HG02798 (cell line): ENCODE measurements at regions not wholly inside any gene's neighbourhood (a gene's known extent, or its start where the extent isn't known, plus 50 kb on each side); places are given as distances from the start of the nearest gene placed in this dataset.
"Not testable (repeated sequence)": the region's sequence is repeated elsewhere in the genome, so short reads cannot be mapped to it uniquely, and the experiment has no call there.

Source experiments
- ATAC-seq: cut with Tn5 transposase; IDR thresholded peaks from one replicate; pipeline ENCODE4 v1.9.1; 2021; ENCODE audit warnings: mild to moderate bottlenecking; ENCODE audit not compliant: unreplicated experiment, poor library complexity

DNA sequence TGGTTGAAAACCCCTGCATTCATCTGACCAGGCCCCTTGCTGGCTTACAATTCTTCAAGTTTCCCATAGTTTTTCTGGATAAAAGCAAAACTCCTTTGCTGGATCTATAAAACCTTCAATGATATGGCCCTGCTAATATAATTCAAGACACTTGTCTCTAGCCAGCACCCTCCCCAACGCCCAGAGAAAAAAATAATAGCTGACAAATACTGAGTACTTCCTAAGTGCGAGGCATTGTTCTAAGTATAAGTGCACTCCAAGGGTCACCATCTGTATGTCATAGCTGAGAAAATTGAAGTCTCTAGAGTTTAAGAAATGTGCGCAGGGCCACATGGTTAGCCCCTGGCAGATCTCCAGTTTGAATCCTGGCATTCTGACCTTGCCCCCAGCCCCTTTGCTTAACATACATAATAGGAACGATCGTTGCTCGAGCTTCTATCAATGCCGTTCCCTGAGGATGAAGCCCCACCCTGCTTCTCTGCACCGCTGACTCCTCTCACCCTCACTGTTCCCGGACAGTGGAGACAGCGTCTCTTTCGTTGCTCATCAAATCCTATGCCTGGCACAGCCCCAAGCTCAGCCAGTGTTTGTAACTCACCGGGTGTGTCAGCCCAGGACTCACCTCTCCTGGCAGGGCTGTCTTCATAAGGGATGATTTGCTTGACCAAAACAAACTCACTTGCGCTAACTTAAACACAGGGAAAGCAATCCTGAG is 377.1 kb upstream of the PROK2 start:
- ATAC-seq: no peak

DNA sequence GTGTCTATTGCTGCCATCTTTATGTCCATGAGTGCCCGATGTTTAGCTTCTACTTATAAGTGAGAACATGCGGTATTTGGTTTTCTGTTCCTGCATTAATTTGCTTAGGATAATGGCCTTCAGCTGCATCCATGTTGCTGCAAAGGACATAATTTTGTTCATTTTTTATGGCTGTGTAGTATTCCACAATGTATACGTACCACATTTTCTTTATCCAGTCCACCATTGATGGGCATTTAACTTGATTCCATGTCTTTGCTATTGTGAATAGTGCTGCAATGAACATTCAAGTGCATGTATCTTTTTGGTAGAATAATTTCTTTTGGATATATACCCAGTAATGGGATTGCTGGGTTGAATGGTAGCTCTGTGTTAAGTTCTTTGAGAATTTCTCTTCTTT is 376.3 kb upstream of the PROK2 start:
- not testable (repeated sequence) for ATAC-seq

DNA sequence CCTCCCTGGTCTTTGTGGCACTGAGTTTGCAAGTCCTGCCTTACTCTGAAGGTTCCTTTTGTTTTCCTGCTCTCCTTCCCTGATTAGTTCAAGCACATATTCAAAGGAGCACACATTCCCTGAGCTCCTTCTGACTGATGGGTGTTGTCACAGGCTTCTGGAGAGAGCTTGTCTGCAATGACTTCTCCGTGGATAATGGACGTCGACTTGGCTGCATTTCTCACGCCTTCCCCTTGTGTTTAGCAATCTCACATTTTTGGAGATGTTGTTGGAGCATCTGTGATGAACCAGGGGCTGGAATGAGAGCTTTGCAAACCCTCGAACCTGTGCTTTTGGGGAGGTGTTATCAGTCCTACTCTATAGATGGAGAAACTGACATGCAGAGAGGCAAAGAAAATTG is 375.4 kb upstream of the PROK2 start:
- ATAC-seq: no peak

DNA sequence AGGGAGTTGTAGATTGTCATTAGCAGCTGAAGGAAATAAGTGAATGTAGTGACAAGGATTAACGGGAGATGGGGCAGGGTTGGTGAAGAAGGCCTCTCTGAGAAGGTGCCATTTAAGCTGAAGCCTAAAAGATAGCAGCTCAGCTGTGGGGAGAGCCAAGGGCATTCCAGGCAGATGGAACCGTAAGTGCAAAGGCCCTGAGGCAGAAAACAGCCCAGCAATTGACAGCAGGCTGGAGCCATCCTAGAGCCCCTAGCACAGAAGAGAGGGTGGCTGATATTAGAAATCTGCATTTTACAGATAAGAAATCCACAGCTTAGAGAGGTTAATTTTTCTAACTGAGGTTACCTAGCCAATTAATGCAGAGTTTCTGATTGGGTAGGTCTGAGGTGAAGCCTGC is 374.5 kb upstream of the PROK2 start:
- no peak for ATAC-seq

DNA sequence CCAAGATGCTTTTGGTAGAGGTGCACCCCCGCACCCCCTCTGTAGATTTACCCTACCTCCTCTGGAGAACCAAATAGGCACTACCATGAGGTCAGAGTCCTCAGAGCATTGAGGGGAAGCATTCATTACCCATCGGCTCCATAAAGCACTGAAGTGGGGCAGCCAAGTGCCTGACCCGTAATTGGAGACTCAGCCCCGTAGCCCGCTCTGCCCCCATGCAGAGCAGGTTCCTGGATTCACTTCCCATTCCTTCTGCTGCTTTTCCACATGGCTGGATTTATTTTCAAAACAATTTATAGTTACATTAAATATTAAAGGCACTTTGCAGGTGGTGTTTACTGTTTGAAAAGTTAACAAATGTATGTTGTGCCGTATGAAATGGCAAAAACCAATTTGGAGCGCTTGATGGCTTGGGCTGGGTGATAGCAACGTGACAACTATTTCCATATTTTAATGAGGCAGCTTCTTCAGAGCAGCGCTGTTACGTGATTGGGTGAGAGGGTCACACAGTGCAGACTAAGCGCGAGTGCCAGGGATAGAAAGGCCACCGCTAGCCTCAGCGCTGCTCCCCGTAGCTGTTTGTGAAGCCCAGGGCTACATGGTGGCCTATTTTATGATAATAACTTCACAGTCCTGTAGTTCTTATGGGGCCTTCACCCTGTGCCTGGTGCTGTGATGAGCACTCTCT is 373.8 kb upstream of the PROK2 start:
- no peak for ATAC-seq

DNA sequence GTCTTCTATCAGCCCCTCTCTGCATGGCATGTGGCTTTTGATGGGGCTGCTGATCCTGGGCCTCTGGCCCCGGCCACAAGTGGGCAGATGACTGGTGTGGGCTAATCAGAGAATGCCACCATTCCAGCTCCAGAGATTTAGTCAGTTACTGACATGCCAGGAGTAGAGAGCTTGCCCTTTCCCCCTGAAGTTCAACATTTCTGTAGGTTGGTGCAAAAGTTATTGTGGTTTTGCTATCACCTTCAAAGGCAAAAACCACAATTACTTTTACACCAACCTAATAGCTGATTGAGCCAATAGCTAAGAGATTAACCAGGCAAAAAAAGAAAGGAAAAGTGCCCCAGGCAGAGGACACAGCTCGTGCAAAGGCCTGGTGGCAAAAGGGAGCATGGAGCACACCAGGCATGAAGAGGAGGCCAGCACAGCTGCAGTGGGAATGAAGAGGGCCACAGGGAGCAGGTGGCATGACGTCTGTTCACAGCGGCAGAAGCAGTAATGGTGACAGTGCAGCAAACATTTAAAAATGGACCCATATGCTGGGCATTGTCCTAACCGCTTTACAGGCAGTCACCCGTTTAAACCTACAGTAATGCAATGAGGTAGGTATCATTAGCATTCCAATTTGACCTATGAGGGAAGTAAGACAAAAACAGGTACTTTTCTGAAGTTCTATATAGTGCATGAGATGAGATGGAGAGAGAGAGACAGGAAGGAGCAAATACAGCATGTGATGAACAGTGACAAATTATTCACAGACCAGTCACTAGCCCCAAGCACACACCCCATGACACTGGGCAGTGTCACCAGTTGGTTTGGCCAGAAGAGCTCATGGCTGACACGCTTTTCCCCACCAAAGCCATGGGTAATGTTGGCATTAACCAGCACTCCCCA is 373.0 kb upstream of the PROK2 start:
- ATAC-seq: no peak

DNA sequence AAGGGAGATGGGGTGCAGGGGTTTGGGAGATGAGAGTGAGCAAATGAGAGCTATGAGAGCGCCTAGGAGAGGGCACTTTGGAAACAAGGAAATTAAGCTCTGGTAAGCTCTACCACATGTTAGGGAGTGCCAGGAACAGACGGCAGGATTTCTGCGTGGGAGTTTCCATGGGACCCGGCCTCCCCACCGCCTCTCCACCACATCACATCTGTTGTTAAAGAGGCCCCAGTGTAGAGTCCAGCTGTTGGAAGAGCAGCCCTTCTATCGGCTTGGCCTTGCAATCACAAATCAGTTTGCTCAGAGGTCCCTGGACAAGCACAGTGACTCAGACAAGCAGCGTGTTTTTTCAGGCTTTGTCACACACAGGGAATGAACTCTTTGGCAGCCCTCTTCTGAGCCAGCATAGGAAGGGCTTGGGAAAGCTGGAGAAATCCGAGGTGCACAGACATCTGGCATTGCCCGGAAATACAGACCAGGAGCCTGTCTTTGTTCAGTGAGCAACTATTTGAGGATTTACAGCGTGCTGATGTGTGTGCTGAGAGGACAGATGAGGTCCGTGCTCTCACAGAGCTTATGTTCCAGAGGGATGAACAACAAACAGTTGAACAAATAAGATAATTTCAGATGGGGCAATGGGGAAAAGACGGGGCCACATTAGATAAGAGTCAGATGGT is 370.6 kb upstream of the PROK2 start:
- ATAC-seq: no peak

DNA sequence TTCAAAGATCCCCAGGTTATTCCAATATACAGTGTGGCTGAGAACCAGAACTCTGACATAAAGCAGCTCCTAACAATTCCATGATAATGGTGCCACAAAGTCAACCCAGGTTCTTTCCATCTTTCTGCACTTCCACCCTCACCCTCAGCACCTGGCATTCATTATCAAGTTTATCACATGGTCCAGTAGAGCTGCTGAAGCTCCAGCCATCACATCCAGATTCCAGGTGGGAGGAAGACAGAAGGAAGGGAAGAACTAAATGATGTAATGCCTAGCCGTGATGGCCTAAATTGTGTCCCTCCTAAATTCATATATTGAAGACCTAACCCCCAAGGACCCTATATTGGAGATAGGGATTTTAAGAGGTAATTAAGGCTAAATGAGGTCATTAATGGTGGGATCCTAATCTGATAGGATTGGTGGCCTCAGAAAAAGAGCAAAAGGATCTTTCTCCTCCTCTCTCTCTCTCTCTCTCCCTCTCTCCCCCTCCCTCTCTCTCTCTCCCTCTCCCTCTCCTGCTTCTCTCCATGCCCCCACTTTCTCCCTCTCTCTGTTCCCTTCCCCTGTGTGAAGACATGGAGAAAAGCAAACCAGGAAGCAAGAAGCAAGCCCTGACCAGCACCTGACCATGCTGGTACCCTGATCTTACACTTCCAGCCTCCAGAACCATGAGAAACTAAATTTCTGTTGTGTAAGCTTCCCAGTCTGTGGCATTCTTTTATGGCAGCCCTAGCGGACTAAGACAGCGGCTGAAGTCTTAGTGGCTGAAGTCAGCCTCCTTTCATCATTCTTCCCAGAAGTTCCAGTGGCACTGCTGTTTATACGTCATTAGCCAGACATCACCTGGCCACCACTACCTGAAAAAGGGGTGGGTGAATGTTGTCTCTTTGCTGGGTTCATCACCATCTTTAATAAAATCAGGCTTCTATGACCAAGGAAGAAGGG is 369.7 kb upstream of the PROK2 start:
- no peak for ATAC-seq

DNA sequence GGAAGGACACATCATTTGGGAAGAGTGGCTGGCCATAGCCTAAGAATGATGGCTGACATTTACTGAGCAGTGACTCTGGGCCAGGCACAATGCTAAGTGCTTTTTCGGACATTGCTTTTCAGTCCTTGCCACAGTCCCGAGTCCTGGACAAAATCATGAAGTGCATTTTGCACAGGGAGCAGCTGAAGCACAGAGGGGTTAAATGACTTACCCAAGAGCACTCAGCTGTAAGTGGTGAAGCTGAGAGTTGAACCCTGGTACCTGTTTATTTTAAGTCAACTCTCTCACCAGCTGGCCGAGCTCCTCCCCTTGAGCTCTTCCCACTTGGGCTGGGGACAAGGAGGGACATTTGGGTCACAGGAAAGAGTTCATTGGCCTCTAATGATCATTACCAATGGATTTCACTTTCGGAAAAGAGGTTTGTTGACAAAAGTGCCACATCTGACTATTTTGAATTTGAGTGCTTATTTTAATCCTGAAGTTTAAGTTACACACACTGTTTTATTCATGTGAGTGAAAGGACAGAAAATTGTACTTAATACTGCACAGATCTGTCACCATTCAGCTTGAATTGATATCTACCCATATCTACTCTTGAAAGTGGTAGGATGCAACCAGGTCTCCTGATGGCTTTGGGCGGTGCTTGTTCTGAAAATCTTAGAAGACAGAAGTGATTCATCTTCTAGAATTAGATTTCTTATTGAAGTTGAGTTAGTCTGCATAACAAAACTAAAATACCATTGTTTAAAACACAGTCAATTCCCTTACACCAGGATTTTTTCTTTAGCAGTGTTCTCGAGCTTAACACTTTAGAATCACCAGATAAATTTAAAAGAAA is 368.7 kb upstream of the PROK2 start:
- no peak for ATAC-seq

DNA sequence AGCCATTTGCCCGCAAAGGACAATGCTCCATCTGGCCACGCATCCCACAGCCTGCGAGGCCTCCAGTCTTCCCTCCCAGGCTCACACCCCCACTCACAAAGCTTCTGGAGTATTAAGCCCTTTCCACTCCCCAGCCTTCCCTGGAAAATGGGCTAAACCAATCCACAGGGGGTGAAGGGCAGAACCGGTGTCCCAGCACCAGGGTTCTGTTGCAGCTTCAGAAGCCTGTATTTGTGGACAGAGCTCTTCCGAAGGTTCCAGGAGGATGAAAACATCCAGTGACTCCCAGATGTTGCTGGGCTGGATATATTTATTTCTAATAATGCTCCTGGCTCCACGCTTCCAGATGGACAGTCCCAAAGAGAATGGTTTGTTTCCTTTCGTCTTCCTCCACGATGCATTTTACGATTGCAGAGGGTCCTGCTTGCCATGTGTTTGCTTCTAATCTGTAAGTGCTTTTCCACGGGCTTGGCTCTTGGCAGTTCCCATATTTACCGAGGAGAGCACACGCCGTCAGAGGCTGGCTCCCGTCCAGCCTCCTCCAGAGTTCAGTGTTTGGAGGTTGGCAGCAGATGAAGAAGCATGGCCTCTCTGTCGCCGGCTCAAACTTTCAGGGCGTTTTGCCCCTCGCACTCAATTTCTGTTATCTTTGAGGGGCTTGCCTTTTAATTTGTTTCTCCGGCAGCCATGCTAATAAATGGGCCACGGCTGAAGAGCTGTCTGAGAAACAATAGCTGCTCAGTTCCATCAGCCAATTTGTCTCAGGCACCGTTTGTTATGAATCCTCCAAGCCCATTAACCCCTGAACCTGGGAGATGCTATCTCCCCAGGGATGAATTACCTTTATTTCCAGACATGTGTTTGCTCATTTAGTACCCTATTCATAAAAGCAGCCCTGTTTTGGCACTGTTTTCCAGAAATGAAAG is 367.9 kb upstream of the PROK2 start:
- no peak for ATAC-seq

DNA sequence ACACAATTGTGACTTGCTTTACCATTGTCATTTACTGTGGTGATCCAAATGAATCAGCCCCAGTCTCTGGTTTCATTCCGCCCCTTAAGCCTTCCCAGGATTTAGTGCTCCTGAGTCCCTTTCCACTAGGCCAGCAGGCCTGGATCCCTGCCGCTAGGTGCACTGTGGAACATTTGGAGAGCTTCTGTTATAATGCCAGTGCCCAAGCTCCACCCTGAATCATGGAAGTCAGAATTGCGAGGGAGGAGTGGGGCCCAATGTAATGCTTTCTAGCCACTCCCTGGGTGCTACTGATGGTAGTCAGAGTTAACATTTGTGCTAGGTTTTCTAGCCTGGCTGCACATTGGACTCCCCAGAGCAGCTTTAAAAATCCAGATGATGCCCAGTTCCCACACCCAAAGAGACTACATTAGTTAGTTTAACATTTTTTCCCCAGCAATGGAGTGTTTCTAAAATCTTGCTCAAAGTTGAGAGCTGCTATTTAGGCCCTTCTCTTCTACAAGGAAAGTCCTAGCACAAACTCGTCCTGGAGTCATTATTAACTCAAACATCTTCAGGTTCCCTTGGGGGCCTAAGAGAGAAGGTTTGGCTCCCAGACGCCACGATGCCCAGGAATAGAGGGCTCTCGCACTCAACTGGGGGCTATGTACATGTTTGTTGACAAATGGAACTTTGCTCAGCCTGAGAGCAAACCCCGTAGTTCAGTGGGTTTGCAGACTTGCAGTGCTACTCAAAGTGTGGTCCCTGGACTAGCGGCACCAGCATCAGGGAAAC is 366.7 kb upstream of the PROK2 start:
- no peak for ATAC-seq

DNA sequence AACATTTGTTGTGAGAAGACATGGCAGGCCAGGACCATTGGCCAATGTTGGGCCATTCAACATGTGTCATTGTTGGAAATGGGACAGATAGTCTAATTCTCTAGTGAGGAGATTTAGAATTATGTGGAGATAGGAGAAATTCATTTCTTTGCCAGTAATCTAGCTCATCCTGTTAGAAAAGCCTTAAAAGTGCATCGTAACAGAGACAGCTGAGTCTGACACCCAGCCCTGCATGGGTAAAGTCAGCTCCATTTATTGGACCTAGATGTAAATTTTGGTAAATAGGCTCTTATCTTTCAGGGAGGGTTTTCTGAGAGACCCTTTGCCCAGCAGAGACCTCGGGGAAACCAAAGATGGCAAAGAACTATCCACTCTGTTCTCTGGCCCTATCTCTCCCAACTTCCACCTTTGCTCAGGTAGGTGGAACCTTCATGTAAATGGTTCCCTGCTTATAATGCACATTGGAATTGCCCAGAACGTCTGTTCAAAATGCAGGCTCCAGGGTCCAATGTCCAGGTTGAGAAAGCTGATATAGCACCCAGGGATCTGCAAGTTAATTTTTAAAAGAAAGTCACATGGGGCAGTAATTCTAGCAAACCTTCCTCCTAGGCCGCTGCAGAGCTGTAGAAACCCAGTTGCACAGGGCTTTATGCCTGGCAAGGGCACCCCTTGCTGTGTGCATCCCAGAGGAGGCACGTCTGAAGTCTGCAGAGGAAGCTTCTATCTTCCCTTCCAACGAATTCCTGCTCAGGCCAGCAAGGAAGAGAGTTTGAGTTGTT is 365.9 kb upstream of the PROK2 start:
- no peak for ATAC-seq

DNA sequence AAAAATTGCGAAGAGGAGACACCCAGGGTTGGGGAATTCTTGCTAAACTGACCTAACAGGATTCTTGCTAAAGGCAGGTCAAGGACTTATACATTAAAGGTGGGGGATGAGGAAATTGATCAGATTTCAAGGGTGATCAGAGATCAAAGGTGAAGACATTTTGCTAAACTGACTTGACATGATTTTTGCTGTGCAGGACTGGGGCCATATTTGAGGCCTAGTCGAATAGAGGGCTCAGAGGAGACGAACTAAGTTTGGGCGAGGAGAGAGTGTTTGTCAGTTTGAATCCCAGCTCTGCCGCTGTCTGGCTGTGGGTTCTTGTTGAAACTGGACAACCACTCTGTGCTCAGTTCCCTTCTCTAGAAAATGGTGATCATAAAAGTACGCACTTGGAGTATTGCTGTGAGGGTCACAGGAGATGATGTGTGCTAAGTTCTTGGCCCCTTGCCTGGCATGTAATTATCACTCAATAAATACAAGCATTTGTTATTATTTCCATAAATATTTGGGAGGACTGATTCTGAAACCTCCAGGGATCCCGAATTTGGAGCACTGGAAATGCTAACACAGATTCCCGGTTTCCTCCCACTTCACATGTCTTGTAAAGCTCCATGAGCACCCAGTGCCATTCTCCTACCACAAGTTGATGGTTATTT is 364.8 kb upstream of the PROK2 start:
- no peak for ATAC-seq

DNA sequence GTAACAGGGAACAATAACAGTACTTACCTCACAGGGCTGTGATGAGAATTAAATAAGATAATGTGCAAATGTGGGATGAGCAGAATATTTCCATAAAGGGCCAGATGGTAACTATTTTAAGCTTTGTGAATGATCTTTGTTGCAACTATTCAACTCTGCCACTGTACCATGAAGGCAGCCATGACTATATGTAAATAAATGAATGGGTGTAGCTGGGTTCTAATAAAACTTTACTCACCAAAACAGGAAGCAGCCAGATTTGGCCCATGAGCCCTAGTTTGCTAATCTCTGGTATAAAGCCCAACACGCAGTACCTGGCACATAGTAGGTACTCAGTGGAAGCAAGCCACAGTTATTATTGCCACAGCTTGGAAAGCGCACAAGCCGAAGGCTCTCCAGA is 362.7 kb upstream of the PROK2 start:
- no peak for ATAC-seq

DNA sequence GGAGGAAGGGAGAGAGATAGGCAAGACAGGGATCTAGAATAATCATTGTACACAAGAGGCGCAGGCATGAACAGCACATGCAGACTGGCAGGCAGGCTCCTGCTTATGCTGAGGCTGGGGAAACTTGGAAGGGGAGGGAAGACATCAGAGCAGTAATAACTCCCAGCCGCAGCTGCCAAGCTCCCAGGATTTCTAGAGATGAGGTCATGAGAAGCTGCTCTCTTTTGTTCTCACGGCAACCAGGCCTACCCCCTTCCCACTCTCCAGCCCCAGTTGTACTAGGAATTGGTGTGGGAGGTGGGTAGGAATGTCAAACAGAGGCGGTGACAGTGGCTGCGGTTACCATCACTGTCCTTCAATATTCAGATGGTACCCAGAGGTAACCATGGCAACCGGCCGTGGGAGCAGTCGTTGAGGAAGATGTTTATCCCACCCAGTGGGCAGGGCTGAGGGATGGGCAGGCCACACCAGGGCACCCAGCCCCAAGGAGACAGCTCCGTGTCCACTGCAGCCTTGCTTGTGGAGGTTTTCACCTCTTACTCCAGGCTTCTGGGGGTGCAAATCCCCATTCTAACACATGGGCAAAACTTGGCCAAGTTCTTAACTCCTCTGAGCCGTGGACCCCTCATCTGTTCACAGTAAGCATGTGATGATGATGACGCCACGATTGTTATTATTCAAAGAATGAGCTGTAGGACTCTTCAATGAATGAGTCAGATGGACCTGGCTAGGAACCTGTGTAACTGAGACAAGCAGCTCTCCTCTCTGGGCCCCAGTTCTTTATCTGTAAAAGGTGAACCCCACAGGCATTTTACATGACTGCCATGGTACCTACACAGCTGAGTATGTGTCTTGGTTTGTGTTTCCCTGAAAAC is 360.8 kb upstream of the PROK2 start:
- no peak for ATAC-seq
